GM18858 (cell line): ENCODE measurements at regions not wholly inside any gene's neighbourhood (a gene's known extent, or its start where the extent isn't known, plus 50 kb on each side); places are given as distances from the start of the nearest gene placed in this dataset.
"Not testable (repeated sequence)": the region's sequence is repeated elsewhere in the genome, so short reads cannot be mapped to it uniquely, and the experiment has no call there.

Experiments used
- ATAC-seq: cut with Tn5 transposase; IDR thresholded peaks from one replicate; pipeline ENCODE4 v1.9.1; 2021; ENCODE audit not compliant: unreplicated experiment

GRCh38 chr13:79935121-79935520 lies 405.8 kb downstream of the SPRY2 start:
- ATAC-seq: no peak

GRCh38 chr13:79933389-79933788 lies 407.5 kb downstream of the SPRY2 start:
- no peak for ATAC-seq

- no peak for ATAC-seq
Observed at GRCh38 chr13:79932556-79932955, 408.4 kb downstream of the SPRY2 start.

- ATAC-seq: not testable (repeated sequence)
Observed at GRCh38 chr13:79923973-79924556, 416.9 kb downstream of the SPRY2 start.

- ATAC-seq: no peak
Observed at GRCh38 chr13:79919091-79919490, 421.8 kb downstream of the SPRY2 start.

- ATAC-seq: no peak
Observed at GRCh38 chr13:79918620-79919019, 422.3 kb downstream of the SPRY2 start.

- ATAC-seq: no peak
Observed at GRCh38 chr13:79917628-79918027, 423.3 kb downstream of the SPRY2 start.

GRCh38 chr13:79915114-79915811 lies 425.7 kb downstream of the SPRY2 start:
- no peak for ATAC-seq

- no peak for ATAC-seq
Observed at GRCh38 chr13:79913141-79913827, 427.6 kb downstream of the SPRY2 start.

- no peak for ATAC-seq
Observed at GRCh38 chr13:79912403-79912802, 428.5 kb downstream of the SPRY2 start.

GRCh38 chr13:79910875-79911540 lies 429.9 kb downstream of the SPRY2 start:
- ATAC-seq: no peak

- no peak for ATAC-seq
Observed at GRCh38 chr13:79909644-79910043, 428.7 kb downstream of the NDFIP2 start.

- no peak for ATAC-seq
Observed at GRCh38 chr13:79908381-79908780, 427.4 kb downstream of the NDFIP2 start.

GRCh38 chr13:79907527-79907926 lies 426.6 kb downstream of the NDFIP2 start:
- ATAC-seq: no peak

- ATAC-seq: no peak
Observed at GRCh38 chr13:79906345-79906744, 425.4 kb downstream of the NDFIP2 start.

GRCh38 chr13:79905018-79905417 lies 424.1 kb downstream of the NDFIP2 start:
- ATAC-seq: no peak

- no peak for ATAC-seq
Observed at GRCh38 chr13:79904581-79904980, 423.6 kb downstream of the NDFIP2 start.

- no peak for ATAC-seq
Observed at GRCh38 chr13:79901336-79901735, 420.4 kb downstream of the NDFIP2 start.

GRCh38 chr13:79900356-79900755 lies 419.4 kb downstream of the NDFIP2 start:
- no peak for ATAC-seq

- no peak for ATAC-seq
Observed at GRCh38 chr13:79898996-79899395, 418.0 kb downstream of the NDFIP2 start.

GRCh38 chr13:79898202-79898826 lies 417.4 kb downstream of the NDFIP2 start:
- no peak for ATAC-seq
